HL-60/S4 (cell line): ENCODE measurements at regions not wholly inside any gene's neighbourhood (a gene's known extent, or its start where the extent isn't known, plus 50 kb on each side); places are given as distances from the start of the nearest gene placed in this dataset.

ENCODE experiments used
- in situ Hi-C: fragments of 300-500 bp; cut with MboI; formaldehyde crosslinking; loops from 2 replicates; pipeline ENCODE4 v1.14.3; 2022; ENCODE audit warnings: low sequenced_read_pairs

DNA sequence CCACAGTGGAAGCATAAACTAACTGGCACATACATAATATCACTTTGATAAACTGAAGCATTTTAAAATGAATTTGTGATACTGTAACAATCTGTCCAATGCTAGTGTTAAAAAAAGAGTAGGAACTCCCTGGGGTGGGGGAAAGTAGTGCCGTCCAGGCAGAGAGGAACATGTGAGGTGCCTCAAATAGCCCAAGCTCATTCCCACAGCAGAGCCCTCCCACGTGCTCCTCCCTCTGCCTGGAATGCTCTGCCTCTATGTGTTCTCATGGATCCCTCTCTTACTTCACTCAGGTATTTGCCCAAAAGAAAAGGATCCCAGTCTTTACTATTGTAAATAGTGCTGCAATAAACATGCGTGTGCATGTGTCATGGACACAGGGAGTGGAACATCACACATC lies 188.1 kb downstream of the NHLRC3 start:
- in situ Hi-C loops = no loop called here

DNA sequence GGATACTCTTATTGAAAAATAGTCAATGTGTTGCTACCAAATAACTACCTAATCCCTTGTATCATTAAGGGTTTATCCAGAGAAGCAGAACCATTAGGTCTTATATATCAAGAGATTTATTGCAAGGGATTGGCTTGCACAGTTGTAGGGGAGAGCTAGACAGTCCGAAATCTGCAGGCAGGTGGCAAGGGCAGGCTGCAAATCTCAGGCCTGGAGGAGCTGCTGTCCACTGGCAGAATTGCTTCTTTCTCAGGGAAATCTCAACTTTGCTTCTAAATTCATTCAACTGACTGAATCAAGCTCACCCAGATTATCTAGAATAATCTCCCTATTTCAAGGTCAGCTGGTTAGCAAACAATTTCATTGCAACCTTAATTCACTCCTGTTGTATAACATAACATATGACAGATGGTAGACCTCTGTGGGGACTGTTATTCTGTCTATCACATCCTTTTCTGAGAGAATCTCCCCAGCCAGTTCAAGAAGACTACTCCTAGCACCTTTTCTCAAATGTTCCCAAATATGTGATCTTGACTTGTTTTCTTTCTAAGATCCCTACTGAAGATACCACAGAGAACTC lies 194.2 kb downstream of the NHLRC3 start:
- in situ Hi-C loops = no loop called here

DNA sequence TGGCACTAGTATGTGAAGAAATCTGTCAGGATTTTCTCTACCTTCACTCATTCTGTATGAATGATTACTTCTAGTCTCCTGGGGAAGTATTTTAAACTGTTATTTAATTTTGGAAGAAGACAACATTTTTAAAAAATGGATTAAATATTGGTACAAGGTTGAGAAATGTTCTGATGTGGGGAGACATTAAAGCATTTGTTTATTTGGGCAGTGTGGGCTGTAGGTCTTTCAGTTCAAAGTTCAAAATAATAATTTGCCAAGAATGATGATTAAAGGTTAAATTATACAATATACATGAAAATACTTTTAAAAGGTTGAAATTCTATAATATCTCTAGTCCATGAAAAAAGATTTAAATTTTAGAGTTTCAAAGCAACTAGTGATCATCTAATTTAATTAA lies 194.7 kb downstream of the NHLRC3 start:
- in situ Hi-C loops = no loop called here

DNA sequence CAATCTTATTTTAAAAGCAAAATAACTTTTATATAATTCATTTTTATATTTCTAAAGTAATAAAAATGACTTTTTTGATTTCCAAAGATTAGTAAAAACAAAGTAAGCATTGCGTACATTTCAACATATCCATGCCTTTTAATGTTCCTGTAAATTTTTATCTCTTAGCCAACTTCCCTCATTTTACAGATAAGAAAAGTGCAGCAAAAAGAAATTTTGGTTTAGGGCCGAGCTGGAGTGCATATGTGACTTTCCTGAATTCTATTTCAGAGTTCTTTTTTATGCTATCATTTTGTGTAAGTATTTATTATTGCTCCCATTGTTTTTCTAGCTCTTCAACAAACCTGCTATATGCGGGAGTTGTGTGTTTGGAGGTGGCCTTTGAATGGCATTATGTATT lies 195.3 kb downstream of the NHLRC3 start:
- in situ Hi-C loops = no loop called here

DNA sequence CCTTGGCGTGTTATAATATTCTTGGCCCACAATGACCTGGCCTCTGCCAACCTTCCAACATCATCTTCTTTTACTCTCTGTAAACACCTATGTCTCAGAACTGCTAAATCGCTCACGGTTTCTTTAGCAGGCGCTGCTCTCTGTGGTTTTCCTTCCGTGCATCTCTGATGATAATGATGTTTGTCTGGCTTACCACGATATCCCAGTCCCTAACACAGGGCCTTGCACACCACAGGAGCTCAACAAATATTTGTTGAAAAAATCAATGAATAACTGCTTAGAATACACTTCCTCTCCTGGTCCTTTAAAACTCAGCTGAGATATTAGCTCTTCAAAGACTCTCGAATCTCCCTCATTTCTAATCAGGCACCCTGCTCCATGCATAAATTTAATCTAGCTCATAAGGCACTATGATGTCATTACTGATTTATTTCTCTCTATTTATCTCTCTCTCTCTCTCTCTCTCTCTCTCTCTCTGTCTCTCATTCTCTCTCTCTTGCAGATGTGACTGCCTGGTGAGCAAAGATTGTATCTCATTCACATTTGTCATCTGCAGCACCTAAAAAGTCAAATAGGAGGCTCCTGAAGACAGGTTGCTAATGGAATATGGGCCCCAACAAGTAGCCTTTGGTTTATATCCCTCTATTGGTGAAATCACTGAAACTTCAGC lies 206.4 kb downstream of the NHLRC3 start:
- in situ Hi-C loops = no loop called here

DNA sequence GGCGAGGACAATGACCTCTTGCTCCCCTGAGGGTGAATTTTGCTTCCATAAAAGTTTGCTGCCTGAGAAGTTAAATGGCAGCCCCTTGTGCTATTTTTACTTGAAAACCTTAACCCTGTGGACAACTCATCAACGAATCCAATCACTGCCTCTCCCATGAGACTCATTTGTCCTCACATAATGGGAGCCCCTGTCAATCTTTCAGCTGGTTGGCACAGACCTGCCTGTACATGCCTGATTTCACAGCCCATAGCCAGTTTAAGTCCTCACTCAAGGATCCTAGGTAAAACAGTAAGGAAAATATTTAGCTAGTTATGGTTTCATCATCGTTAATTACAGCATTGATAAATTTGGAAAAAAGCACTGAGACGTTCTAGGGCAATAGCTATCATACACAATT lies 207.4 kb downstream of the NHLRC3 start:
- in situ Hi-C loops = no loop called here

DNA sequence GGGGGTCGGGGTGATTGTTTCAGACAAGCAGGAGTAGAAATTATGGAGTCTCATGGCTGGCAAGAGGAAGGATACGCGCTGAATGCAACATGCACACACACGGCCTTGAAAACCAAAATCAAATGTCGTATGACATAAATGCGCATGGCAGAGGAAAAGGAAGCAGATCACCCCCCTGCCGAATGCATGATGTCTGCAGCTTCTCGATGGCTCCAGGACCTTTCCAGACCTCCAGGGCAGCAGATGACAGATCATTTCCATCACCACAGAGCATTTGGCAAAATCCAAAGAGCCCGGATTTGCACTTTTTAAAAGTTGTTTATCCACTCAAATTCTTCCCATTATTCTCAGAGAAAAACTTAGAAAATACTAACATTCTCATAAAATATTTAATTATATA lies 211.7 kb downstream of the NHLRC3 start:
- in situ Hi-C loops = no loop called here

DNA sequence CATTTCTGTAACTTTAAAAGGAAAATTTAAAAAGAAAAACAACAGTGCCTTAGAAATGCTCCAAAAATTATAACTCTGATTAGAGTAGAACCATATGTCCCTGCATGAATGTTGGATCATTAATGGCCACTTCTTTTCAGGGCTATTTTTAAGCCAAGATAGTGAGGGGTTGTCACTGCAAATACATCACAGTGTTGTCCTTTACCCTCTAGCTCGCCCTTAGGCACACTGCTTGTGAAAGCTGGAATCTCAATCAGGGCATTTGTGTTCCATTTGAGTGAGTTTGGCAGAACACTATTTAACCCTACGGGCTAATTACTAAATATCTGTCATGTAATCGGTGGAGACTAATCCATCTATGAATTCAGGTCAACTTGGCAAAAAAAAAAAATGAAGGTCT lies 212.2 kb downstream of the NHLRC3 start:
- in situ Hi-C loops = no loop called here

DNA sequence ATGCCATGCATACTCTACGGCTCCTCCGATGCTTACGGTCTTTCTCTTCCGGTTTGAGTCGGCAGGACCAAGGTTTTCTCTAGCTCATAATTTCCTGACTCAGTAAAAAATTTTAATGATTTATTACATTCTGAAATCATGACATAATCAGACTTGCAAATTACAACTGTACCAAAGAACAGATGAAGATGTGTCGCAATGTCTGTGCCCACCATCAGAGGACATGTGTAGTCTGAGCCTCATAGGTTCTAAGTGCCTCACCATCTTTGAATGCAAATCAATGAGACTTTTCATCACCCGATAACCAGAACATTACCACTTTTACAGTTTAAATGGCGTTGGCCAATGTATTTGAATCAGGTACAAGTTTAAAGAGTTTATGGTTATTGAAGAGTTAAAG lies 213.1 kb downstream of the NHLRC3 start:
- in situ Hi-C loops = no loop called here

DNA sequence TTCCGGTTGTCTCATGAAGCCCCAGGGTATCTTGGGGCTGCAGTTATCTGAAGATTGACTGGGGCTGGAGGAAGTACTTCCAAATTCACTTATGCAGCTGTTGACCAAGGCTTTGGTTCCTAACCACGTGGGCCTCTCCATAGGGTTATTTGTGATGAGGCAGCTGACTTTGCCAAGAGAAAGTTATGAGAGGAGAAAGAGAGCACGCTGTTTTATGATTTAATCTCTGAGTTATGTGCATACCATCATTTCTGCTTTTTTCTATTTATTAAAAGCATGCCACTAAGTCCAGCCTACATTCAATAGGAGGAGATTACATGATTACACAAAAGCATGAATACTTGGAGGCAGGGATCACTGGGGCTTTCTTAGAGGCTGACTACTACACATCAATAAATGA lies 215.5 kb downstream of the NHLRC3 start:
- in situ Hi-C loops = no loop called here

DNA sequence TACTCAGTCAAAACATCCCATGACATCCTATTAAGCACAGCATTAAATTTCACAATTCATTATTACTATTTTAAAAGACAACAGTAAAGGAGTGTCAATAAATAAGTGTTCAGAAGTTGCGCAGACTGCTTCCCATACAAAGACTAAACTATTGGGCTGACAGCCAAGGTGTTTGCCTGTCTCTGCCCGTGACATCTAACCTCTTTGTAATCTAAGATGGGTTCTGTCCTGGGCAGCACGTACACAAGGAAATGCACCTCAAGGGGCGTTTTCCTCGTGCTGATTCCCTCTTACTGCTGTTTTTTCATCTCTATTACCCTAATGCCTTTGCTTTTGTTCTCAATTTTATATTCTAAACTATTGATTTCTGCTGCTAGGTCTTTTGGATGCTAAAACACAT lies 216.3 kb downstream of the NHLRC3 start:
- in situ Hi-C loops = no loop called here

DNA sequence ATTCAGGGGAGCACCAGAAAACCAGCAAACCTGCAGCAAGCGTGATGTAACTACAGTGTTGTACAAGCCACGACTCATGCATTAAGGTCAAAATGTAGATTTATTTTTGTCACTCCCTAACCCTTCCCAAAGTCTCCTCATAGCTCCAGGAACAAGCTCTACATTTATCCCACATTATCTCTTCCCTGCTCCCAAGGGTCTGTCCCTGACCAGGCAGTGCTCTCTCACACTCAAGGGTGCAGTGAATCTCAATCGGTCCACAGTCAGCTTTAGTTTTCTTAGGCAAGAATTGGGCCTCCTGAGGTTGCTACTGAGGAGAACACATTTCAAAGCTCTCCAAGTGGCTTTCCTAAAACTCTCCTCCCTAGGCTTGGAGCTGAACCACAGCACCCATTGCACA lies 219.4 kb downstream of the NHLRC3 start:
- in situ Hi-C loops = no loop called here

DNA sequence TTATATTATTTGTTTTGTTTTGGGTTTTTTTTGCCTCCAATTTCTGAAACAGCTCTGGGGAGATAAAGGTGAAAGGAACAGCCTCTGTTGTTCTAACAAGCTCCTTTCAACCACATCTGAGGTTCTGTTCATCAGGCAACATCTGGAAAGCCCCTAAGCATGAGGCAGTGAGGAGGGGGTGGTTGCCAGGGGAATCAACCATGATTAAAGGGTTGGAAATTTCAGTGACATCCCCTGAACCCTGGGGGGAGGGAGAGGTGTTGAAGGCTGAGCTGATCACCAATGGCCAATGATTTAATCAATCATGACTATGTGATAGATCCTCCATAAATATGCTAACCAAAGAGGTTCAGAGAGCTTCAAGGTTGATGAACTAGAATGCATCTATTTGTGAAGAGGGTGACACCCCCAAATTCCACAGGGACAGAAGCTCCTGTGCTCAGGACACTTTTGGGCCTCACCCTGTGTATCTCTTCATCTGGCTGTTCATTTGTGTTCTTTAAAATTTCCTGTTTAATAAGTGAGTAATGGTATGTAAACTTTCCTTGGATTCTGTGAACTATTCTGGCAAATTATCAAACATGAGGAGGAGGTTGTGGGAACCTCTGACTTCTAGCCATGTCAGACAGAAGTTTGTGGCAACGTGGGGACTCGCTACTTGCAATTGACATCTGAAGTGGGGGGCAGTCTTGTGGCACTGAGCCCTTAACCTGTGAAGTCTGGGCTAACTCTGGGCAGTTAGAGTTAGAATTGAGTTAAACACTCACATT lies 221.3 kb downstream of the NHLRC3 start:
- in situ Hi-C loops = no loop called here

DNA sequence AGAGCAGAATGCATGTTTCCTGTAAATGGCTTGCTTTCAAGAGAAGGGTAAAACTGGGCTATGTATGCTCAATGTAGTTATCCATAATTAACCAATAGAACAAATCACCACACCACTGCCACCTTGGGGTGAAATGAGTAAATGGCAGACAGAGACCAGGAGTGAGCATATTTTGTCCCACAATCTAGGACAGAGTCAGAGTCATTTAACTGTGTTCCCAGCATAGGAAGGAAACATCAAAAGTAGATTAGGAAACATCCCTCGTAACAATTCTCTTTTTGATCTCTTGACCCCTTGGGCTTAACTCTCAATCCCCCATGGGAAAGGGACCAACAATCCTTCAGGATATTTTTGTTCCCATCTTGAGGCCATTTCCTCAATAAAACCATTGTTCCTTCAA lies 224.8 kb downstream of the NHLRC3 start:
- in situ Hi-C loops = no loop called here

DNA sequence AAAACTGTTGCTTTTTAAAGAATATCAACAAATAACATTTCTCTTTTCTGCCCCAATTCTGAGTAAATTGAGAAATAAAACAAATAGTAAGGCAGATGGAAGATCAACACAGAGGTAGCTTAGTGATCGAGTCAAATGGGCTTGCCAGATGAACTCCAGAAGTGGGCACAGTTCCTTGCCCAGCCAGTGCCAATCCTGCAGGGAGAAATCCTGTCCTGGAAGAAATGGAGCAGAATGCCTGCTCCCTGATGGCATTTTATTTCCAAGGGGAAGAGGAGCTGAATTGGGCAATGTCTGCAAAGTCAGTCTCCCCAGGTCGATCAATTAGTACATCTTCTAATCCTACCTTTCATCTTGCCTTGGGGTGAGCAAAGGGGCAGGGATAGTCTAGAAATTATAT lies 225.3 kb downstream of the NHLRC3 start:
- in situ Hi-C loops = no loop called here

DNA sequence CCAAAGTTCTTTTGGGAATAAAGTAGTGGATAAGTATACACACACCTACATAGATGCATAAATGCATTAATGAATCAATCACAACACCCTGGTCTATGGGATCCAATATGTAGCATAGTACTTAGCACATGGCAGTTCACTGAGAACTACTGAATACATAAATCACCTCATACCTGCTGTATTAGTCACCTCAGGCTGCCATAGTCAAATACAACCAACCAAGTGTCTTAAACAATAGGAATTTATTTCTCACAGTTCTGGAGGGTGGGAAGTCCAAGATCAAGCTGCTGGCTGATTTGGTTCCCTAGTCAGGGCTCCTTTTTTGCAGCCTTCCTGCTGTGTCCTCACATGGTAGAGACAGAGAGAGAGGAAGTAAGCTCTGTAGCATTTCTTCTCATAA lies 228.2 kb downstream of the NHLRC3 start:
- in situ Hi-C loops = no loop called here

DNA sequence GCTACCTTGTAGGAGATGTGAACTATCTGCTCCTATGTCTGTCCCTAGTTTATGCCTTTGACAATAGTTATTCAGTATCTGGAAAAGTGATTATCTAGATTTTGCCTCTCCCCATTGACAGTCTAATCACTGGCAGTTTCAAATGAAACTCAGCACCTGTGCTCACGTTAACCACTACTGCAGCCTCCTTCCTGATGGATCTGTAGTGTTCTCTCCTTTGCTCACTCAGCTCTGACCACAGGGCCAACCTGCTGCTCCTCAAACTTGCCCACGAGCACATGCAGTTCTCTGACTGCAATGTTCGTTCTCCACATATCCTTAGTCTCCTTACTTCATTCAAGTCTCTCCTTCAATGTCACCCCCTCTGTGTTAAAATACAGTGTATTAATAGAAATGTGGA lies 230.1 kb downstream of the NHLRC3 start:
- in situ Hi-C loops = no loop called here

DNA sequence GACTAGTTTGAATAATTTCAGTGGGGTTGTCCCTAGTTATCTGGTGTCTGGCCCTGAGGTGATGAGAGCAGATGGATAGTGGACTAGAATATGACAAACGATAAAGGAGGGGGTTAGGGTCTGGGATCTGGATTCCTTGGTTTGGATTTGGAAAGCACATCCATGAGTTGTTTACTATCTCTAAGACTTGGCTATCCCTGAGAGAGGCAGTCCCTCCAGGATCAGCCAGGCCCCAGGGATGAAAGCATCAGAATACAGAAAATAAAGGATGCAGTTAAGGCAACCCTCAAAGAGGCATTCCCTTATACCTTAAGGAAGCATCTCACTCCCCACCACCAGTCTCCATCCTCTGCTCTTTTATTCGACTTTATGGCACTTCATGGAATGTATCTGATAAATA lies 230.7 kb downstream of the NHLRC3 start:
- in situ Hi-C loops = no loop called here

DNA sequence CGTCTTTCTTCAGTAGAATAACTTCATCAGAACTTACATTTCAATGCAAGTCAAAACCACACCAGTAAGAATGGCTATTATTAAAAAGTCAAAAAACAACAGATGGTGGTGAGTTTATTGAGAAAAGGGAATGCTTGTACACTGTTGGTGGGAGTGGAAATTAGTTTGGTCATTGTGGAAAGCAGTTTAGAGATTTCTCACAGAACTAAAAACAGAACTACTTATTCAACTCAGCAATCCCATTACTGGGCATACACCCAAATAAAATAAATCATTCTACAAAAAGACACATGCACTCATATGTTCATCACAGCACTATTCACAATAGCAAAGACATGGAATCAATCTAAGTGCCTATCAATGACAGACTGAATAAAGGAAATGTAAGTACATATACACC lies 231.2 kb downstream of the NHLRC3 start:
- in situ Hi-C loops = no loop called here

DNA sequence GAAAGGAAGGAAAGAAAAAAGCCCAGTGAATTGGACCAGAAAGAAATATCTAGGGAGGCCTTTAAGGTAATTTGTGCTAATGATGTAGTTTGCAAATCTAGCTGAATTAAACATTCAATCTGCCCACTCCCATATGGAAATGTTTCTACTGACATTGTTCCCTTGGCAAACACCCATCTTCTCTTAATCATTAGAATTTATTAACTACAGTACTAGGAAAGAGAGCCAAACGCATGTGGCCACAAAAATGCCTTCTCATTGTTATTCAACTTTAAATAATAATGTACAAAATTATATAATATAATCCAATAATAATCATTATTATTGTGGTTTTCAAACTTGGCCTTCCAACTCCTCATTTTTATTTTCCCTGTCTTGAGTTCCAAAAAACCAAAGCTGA lies 234.7 kb downstream of the NHLRC3 start:
- in situ Hi-C loops = no loop called here

DNA sequence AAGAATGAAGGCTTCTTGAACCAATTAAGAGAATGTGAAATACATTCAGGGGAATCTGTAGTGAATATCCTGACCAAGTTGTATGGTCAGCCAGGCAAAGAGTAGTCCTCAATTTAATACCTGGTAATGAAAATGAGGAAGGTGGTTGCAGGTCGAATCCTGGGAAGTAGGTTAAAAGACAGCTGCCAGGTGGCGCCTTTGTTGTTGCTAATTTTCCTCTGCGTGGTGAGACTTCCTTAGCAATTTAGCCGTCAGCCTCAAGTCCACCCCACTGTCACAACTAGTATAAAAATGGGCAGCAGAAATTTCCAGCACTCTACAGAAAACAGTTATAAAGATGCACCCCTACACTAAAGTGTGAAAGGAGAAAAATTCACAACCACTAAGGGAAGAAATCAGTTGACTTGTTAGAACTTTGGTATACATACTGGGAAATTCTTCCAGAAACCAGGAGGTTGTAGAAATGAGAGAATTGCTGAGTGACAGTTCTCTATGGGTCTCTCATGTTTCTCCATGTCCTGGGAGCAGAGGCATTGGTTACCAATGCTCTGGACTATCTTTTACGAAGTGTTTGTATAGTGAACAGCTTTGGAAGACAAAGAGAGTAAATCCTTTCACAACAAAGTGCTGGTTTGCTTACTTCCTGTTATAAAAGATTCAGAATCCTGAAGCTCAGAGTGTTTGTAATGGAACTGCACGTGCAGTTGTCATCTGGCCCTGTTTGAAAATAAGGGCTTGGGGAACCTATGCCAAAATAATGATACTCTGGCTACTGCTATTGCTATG lies 235.9 kb downstream of the NHLRC3 start:
- in situ Hi-C loops = no loop called here
